ENCODE measurements at regions not wholly inside any gene's neighbourhood (a gene's known extent, or its start where the extent isn't known, plus 50 kb on each side); places are given as distances from the start of the nearest gene placed in this dataset.
A peak's percentile ranks its signal among the peaks of the same experiment; 100 is the strongest.

- no peak overlapping the region for H3K9ac ChIP-seq (ENCODE audit: insufficient read depth, low read length, poor library complexity, severe bottlenecking)
- no peaks in the 10 kb centered on the region for H3K9me3 ChIP-seq (replicated peaks in 1 of 2; ENCODE audit: control insufficient read depth in 1 of 2, insufficient read depth in 1 of 2, low read length in 2 of 2)
- peak in 2 of 3 donors; percentile 1 to 68 for DNase-seq
- no peak overlapping the region for H3K4me3 Mint-ChIP-seq
- no peaks in the 10 kb centered on the region for H3K79me2 ChIP-seq (ENCODE audit: insufficient read depth, low read length)
- H3K36me3 ChIP-seq (replicated peaks in 1 of 2; ENCODE audit: control insufficient read depth in 1 of 2, insufficient read depth in 2 of 2, low read length in 2 of 2): no peaks in the 10 kb centered on the region
- peaks cover 29% of the 10 kb centered on the region for H3K4me1 Mint-ChIP-seq
- H3K4me2 ChIP-seq (replicated peaks; ENCODE audit: extremely low read depth, low read length, poor library complexity, severe bottlenecking): no peak overlapping the region
- intact Hi-C loops (cut with micrococcal nuclease): no loop called here
- no CpG with 5 or more reads among the region's 2 CpGs for WGBS (ENCODE audit: insufficient coverage)
- peaks cover 12 to 34% of the 10 kb centered on the region in 2 donors for H3K4me1 ChIP-seq (ENCODE audit: control insufficient read depth in 1 of 2, insufficient read depth in 2 of 2, low read length in 2 of 2)
- no peak overlapping the region for H2AFZ ChIP-seq (ENCODE audit: insufficient read depth, low read depth, low read length, poor library complexity, severe bottlenecking)
- no peak overlapping the region for H3K4me3 ChIP-seq (replicated peaks in 1 of 3; ENCODE audit: low read depth in 2 of 3, low read length in 3 of 3)
- peak overlapping the region in 1 of 7 donors; percentile 79 for H3K27ac Mint-ChIP-seq
- peaks cover 0 to 9% (median 5%) of the 10 kb centered on the region in 7 donors for H3K9me3 Mint-ChIP-seq
- H4K20me1 ChIP-seq (ENCODE audit: insufficient read depth, low read length): no peaks in the 10 kb centered on the region
- peaks cover 0 to 7% (median 0%) of the 10 kb centered on the region in 3 donors for H3K27me3 Mint-ChIP-seq (ENCODE audit: low read depth in 3 of 3)
- TF ChIP-seq CTCF (IDR thresholded peaks at IDR 0.05): no peak
- H3K27ac ChIP-seq (ENCODE audit: low read depth in 1 of 2, low read length in 2 of 2): no peak overlapping the region
- H3K27me3 ChIP-seq (ENCODE audit: control insufficient read depth in 2 of 2, insufficient read depth in 2 of 2, low read length in 2 of 2): no peaks in the 10 kb centered on the region
- no peaks in the 10 kb centered on the region for H3K36me3 Mint-ChIP-seq
Measured at GRCh38 chr17:33438139-33438538, 145.0 kb upstream of the ASIC2 start.

- Histone ChIP-seq H3K9ac (ENCODE audit: insufficient read depth, low read length, poor library complexity, severe bottlenecking) (no peak overlapping the region), H3K4me3 (replicated peaks in 1 of 3; ENCODE audit: low read depth in 2 of 3, low read length in 3 of 3) (no peak overlapping the region), H3K4me1 (ENCODE audit: control insufficient read depth in 1 of 2, insufficient read depth in 2 of 2, low read length in 2 of 2) (peaks cover 12 to 34% of the 10 kb centered on the region in 2 donors), H3K27ac (ENCODE audit: low read depth in 1 of 2, low read length in 2 of 2) (no peak overlapping the region), H3K4me2 (replicated peaks; ENCODE audit: extremely low read depth, low read length, poor library complexity, severe bottlenecking) (no peak overlapping the region), H4K20me1 (ENCODE audit: insufficient read depth, low read length) (no peaks in the 10 kb centered on the region), H3K9me3 (replicated peaks in 1 of 2; ENCODE audit: control insufficient read depth in 1 of 2, insufficient read depth in 1 of 2, low read length in 2 of 2) (no peaks in the 10 kb centered on the region), H3K79me2 (ENCODE audit: insufficient read depth, low read length) (no peaks in the 10 kb centered on the region), H2AFZ (ENCODE audit: insufficient read depth, low read depth, low read length, poor library complexity, severe bottlenecking) (no peak overlapping the region), H3K27me3 (ENCODE audit: control insufficient read depth in 2 of 2, insufficient read depth in 2 of 2, low read length in 2 of 2) (no peaks in the 10 kb centered on the region), H3K36me3 (replicated peaks in 1 of 2; ENCODE audit: control insufficient read depth in 1 of 2, insufficient read depth in 2 of 2, low read length in 2 of 2) (no peaks in the 10 kb centered on the region)
- Mint-ChIP-seq H3K36me3 (no peaks in the 10 kb centered on the region), H3K27ac (peak overlapping the region in 1 of 7 donors; percentile 79), H3K9me3 (peaks cover 0 to 11% (median 5%) of the 10 kb centered on the region in 7 donors), H3K4me1 (peaks cover 29% of the 10 kb centered on the region), H3K27me3 (ENCODE audit: low read depth in 3 of 3) (peaks cover 0 to 5% (median 0%) of the 10 kb centered on the region in 3 donors), H3K4me3 (no peak overlapping the region)
- intact Hi-C loops (cut with micrococcal nuclease): no loop called here
- no peak for TF ChIP-seq CTCF (IDR thresholded peaks at IDR 0.05)
- peak in 1 of 3 donors; percentile 46 for DNase-seq
- no CpG with 5 or more reads among the region's 1 CpG for WGBS (ENCODE audit: insufficient coverage)
Measured at GRCh38 chr17:33438578-33438977, 145.5 kb upstream of the ASIC2 start.

Data from CD14-positive monocyte (primary cell).